ENCODE measurements at regions not wholly inside any gene's neighbourhood (a gene's known extent, or its start where the extent isn't known, plus 50 kb on each side); places are given as distances from the start of the nearest gene placed in this dataset.

DNA sequence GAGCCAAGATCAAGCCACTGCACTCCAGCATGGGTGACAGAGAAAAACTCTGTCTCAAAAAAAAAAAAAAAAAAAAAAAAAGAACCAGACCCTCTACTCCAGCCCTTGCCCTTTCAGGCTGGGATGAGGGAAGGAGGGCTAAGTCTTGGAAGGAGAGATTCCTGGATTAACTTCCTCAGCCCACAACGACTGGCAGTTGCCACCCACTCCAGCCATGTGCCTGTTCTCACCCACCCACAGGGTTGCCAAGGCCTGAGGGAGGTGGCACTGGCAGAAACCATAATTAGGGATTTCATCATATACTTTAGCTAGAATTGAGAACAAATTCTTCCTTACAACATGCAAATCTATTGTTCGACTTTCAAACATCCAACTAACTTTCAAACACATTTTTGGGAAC, 87.8 kb upstream of the SLC30A5 start:
- peaks cover 4% of the 10 kb centered on the region; the same call in 1 of the 2 replicates for H3K4me1 ChIP-seq (ENCODE audit: insufficient read depth)
- no peaks in the 10 kb centered on the region for H3K36me3 ChIP-seq (ENCODE audit: insufficient read depth)
- H3K9me2 ChIP-seq (ENCODE audit: insufficient read depth) = peaks cover 14% of the 10 kb centered on the region
- ATAC-seq (no peak), DNase-seq (ENCODE audit: low spot score) (no peak)
- TF ChIP-seq EZH2 (IDR thresholded peaks at IDR 0.05; ENCODE audit: low read depth, unreplicated experiment) = no peak
- no peak for TF ChIP-seq CREB1 (CRISPR knock-in tag; IDR thresholded peaks at IDR 0.05; ENCODE audit: low read depth)
- TF ChIP-seq, protein P1, sequence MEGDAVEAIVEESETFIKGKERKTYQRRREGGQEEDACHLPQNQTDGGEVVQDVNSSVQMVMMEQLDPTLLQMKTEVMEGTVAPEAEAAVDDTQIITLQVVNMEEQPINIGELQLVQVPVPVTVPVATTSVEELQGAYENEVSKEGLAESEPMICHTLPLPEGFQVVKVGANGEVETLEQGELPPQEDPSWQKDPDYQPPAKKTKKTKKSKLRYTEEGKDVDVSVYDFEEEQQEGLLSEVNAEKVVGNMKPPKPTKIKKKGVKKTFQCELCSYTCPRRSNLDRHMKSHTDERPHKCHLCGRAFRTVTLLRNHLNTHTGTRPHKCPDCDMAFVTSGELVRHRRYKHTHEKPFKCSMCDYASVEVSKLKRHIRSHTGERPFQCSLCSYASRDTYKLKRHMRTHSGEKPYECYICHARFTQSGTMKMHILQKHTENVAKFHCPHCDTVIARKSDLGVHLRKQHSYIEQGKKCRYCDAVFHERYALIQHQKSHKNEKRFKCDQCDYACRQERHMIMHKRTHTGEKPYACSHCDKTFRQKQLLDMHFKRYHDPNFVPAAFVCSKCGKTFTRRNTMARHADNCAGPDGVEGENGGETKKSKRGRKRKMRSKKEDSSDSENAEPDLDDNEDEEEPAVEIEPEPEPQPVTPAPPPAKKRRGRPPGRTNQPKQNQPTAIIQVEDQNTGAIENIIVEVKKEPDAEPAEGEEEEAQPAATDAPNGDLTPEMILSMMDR (conservative IDR thresholded peaks at IDR 0.05; ENCODE audit: low read depth in 2 of 2) = no peak
- no peak for TF ChIP-seq EZH2phosphoT487 (IDR thresholded peaks at IDR 0.05; ENCODE audit: unreplicated experiment)
- no peak for TF ChIP-seq JUNB (IDR thresholded peaks at IDR 0.05; ENCODE audit: unreplicated experiment)
- TF ChIP-seq, protein P2, sequence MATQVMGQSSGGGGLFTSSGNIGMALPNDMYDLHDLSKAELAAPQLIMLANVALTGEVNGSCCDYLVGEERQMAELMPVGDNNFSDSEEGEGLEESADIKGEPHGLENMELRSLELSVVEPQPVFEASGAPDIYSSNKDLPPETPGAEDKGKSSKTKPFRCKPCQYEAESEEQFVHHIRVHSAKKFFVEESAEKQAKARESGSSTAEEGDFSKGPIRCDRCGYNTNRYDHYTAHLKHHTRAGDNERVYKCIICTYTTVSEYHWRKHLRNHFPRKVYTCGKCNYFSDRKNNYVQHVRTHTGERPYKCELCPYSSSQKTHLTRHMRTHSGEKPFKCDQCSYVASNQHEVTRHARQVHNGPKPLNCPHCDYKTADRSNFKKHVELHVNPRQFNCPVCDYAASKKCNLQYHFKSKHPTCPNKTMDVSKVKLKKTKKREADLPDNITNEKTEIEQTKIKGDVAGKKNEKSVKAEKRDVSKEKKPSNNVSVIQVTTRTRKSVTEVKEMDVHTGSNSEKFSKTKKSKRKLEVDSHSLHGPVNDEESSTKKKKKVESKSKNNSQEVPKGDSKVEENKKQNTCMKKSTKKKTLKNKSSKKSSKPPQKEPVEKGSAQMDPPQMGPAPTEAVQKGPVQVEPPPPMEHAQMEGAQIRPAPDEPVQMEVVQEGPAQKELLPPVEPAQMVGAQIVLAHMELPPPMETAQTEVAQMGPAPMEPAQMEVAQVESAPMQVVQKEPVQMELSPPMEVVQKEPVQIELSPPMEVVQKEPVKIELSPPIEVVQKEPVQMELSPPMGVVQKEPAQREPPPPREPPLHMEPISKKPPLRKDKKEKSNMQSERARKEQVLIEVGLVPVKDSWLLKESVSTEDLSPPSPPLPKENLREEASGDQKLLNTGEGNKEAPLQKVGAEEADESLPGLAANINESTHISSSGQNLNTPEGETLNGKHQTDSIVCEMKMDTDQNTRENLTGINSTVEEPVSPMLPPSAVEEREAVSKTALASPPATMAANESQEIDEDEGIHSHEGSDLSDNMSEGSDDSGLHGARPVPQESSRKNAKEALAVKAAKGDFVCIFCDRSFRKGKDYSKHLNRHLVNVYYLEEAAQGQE (IDR thresholded peaks at IDR 0.05; ENCODE audit: unreplicated experiment) = no peak
- TF ChIP-seq ZNF114 (CRISPR knock-in tag; IDR thresholded peaks at IDR 0.05) = no peak
- TF ChIP-seq STAT1 (IDR thresholded peaks at IDR 0.05; ENCODE audit: unreplicated experiment) = no peak
- TF ChIP-seq POLR2AphosphoS5 (IDR thresholded peaks at IDR 0.05; ENCODE audit: low read depth) = no peak
- TF ChIP-seq, protein P3, sequence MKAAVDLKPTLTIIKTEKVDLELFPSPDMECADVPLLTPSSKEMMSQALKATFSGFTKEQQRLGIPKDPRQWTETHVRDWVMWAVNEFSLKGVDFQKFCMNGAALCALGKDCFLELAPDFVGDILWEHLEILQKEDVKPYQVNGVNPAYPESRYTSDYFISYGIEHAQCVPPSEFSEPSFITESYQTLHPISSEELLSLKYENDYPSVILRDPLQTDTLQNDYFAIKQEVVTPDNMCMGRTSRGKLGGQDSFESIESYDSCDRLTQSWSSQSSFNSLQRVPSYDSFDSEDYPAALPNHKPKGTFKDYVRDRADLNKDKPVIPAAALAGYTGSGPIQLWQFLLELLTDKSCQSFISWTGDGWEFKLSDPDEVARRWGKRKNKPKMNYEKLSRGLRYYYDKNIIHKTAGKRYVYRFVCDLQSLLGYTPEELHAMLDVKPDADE (IDR thresholded peaks at IDR 0.05) = no peak
- TF ChIP-seq, protein P4, sequence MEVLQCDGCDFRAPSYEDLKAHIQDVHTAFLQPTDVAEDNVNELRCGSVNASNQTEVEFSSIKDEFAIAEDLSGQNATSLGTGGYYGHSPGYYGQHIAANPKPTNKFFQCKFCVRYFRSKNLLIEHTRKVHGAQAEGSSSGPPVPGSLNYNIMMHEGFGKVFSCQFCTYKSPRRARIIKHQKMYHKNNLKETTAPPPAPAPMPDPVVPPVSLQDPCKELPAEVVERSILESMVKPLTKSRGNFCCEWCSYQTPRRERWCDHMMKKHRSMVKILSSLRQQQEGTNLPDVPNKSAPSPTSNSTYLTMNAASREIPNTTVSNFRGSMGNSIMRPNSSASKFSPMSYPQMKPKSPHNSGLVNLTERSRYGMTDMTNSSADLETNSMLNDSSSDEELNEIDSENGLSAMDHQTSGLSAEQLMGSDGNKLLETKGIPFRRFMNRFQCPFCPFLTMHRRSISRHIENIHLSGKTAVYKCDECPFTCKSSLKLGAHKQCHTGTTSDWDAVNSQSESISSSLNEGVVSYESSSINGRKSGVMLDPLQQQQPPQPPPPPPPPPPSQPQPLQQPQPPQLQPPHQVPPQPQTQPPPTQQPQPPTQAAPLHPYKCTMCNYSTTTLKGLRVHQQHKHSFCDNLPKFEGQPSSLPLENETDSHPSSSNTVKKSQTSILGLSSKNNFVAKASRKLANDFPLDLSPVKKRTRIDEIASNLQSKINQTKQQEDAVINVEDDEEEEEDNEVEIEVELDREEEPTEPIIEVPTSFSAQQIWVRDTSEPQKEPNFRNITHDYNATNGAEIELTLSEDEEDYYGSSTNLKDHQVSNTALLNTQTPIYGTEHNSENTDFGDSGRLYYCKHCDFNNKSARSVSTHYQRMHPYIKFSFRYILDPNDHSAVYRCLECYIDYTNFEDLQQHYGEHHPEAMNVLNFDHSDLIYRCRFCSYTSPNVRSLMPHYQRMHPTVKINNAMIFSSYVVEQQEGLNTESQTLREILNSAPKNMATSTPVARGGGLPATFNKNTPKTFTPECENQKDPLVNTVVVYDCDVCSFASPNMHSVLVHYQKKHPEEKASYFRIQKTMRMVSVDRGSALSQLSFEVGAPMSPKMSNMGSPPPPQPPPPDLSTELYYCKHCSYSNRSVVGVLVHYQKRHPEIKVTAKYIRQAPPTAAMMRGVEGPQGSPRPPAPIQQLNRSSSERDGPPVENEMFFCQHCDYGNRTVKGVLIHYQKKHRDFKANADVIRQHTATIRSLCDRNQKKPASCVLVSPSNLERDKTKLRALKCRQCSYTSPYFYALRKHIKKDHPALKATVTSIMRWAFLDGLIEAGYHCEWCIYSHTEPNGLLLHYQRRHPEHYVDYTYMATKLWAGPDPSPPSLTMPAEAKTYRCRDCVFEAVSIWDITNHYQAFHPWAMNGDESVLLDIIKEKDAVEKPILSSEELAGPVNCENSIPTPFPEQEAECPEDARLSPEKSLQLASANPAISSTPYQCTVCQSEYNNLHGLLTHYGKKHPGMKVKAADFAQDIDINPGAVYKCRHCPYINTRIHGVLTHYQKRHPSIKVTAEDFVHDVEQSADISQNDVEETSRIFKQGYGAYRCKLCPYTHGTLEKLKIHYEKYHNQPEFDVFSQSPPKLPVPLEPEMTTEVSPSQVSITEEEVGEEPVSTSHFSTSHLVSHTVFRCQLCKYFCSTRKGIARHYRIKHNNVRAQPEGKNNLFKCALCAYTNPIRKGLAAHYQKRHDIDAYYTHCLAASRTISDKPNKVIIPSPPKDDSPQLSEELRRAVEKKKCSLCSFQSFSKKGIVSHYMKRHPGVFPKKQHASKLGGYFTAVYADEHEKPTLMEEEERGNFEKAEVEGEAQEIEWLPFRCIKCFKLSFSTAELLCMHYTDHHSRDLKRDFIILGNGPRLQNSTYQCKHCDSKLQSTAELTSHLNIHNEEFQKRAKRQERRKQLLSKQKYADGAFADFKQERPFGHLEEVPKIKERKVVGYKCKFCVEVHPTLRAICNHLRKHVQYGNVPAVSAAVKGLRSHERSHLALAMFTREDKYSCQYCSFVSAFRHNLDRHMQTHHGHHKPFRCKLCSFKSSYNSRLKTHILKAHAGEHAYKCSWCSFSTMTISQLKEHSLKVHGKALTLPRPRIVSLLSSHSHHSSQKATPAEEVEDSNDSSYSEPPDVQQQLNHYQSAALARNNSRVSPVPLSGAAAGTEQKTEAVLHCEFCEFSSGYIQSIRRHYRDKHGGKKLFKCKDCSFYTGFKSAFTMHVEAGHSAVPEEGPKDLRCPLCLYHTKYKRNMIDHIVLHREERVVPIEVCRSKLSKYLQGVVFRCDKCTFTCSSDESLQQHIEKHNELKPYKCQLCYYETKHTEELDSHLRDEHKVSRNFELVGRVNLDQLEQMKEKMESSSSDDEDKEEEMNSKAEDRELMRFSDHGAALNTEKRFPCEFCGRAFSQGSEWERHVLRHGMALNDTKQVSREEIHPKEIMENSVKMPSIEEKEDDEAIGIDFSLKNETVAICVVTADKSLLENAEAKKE (CRISPR knock-in tag; IDR thresholded peaks at IDR 0.05) = no peak
- no peak for TF ChIP-seq ZNF331 (CRISPR knock-in tag; IDR thresholded peaks at IDR 0.05; ENCODE audit: low read depth)
- no peak overlapping the region for H3K27ac ChIP-seq (ENCODE audit: low read depth)
- no peak overlapping the region for H3K4me2 ChIP-seq
- H4K20me1 ChIP-seq (replicated peaks; ENCODE audit: insufficient read depth) = no peaks in the 10 kb centered on the region
- Mint-ChIP-seq H3K27me3 (ENCODE audit: insufficient read depth, low read depth, poor library complexity) (peaks cover 3% of the 10 kb centered on the region), H3K4me3 (no peak overlapping the region), H3K27ac (no peak overlapping the region), H3K36me3 (ENCODE audit: low read depth) (peaks cover 3% of the 10 kb centered on the region; the same call in 2 of the 3 replicates), H3K9me3 (no peaks in the 10 kb centered on the region), H3K4me1 (peaks cover 5% of the 10 kb centered on the region)
- H3F3A ChIP-seq (replicated peaks; ENCODE audit: low read depth) = no peaks in the 10 kb centered on the region
- no peak overlapping the region for H3K4me3 ChIP-seq
- H2AFZ ChIP-seq = no peak overlapping the region
- no peaks in the 10 kb centered on the region for H3K27me3 ChIP-seq (ENCODE audit: insufficient read depth)
- no peaks in the 10 kb centered on the region for H3K79me2 ChIP-seq (replicated peaks; ENCODE audit: insufficient read depth)

All from GM23338 (cell line).